ENCODE measurements at regions not wholly inside any gene's neighbourhood (a gene's known extent, or its start where the extent isn't known, plus 50 kb on each side); places are given as distances from the start of the nearest gene placed in this dataset.

- TF ChIP-seq, protein P1, sequence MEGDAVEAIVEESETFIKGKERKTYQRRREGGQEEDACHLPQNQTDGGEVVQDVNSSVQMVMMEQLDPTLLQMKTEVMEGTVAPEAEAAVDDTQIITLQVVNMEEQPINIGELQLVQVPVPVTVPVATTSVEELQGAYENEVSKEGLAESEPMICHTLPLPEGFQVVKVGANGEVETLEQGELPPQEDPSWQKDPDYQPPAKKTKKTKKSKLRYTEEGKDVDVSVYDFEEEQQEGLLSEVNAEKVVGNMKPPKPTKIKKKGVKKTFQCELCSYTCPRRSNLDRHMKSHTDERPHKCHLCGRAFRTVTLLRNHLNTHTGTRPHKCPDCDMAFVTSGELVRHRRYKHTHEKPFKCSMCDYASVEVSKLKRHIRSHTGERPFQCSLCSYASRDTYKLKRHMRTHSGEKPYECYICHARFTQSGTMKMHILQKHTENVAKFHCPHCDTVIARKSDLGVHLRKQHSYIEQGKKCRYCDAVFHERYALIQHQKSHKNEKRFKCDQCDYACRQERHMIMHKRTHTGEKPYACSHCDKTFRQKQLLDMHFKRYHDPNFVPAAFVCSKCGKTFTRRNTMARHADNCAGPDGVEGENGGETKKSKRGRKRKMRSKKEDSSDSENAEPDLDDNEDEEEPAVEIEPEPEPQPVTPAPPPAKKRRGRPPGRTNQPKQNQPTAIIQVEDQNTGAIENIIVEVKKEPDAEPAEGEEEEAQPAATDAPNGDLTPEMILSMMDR (IDR thresholded peaks at IDR 0.05): peak in 6 of 12 donors; percentile 22 to 42 (median 32)
- TF ChIP-seq POLR2A (IDR thresholded peaks at IDR 0.05): no peak
Measured at GRCh38 chr11:15629690-15630321, 515.1 kb downstream of the INSC start.
